ENCODE measurements at regions not wholly inside any gene's neighbourhood (a gene's known extent, or its start where the extent isn't known, plus 50 kb on each side); places are given as distances from the start of the nearest gene placed in this dataset.
A peak's percentile ranks its signal among the peaks of the same experiment; 100 is the strongest.

- no peak for TF ChIP-seq CTCF (IDR thresholded peaks at IDR 0.05; ENCODE audit: insufficient read depth, low read depth, low read length, missing control alignments)
Measured at GRCh38 chr4:53674903-53675302, 83.6 kb upstream of the LNX1 start.

GRCh38 chr4:53672873-53673272 lies 81.6 kb upstream of the LNX1 start:
- DNase-seq (ENCODE audit: low read depth), result no peak
- no peak for TF ChIP-seq CTCF (IDR thresholded peaks at IDR 0.05; ENCODE audit: insufficient read depth, low read depth, low read length, missing control alignments)
- no peak overlapping the region for H3K4me3 ChIP-seq (ENCODE audit: low read length)

More at GRCh38 chr4:53674903-53675302, 83.6 kb upstream of the LNX1 start:
- H3K4me3 ChIP-seq (ENCODE audit: low read length), result no peak overlapping the region
- no peak for DNase-seq (ENCODE audit: low read depth)

- no peak overlapping the region for H3K4me3 ChIP-seq (ENCODE audit: low read length)
- no peak for TF ChIP-seq CTCF (IDR thresholded peaks at IDR 0.05; ENCODE audit: insufficient read depth, low read depth, low read length, missing control alignments)
- DNase-seq (ENCODE audit: low read depth), result no peak
Measured at GRCh38 chr4:53671757-53672156, 80.5 kb upstream of the LNX1 start.

GRCh38 chr4:53659737-53660136 lies 68.5 kb upstream of the LNX1 start:
- no peak for DNase-seq (ENCODE audit: low read depth)
- H3K4me3 ChIP-seq (ENCODE audit: low read length), result no peak overlapping the region

GRCh38 chr4:53659112-53659511 lies 67.8 kb upstream of the LNX1 start:
- H3K4me3 ChIP-seq (ENCODE audit: low read length), result no peak overlapping the region
- no peak for DNase-seq (ENCODE audit: low read depth)
- TF ChIP-seq CTCF (IDR thresholded peaks at IDR 0.05; ENCODE audit: insufficient read depth, low read depth, low read length, missing control alignments), result no peak

More at GRCh38 chr4:53659737-53660136, 68.5 kb upstream of the LNX1 start:
- TF ChIP-seq CTCF (IDR thresholded peaks at IDR 0.05; ENCODE audit: insufficient read depth, low read depth, low read length, missing control alignments), result no peak

- no peak overlapping the region for H3K4me3 ChIP-seq (ENCODE audit: low read length)
- no peak for DNase-seq (ENCODE audit: low read depth)
- no peak for TF ChIP-seq CTCF (IDR thresholded peaks at IDR 0.05; ENCODE audit: insufficient read depth, low read depth, low read length, missing control alignments)
Measured at GRCh38 chr4:53658029-53658428, 66.7 kb upstream of the LNX1 start.

GRCh38 chr4:53656421-53656981 lies 65.2 kb upstream of the LNX1 start:
- peak; percentile 39 for TF ChIP-seq CTCF (IDR thresholded peaks at IDR 0.05; ENCODE audit: insufficient read depth, low read depth, low read length, missing control alignments)
- H3K4me3 ChIP-seq (ENCODE audit: low read length), result no peak overlapping the region
- no peak for DNase-seq (ENCODE audit: low read depth)
